Activated CD4-positive, alpha-beta T cell treated with anti-CD3 and anti-CD28 coated beads for 4 hours (primary cell): ENCODE measurements at regions not wholly inside any gene's neighbourhood (a gene's known extent, or its start where the extent isn't known, plus 50 kb on each side); places are given as distances from the start of the nearest gene placed in this dataset.
A peak's percentile ranks its signal among the peaks of the same experiment; 100 is the strongest.
"Not testable (repeated sequence)": the region's sequence is repeated elsewhere in the genome, so short reads cannot be mapped to it uniquely, and the experiment has no call there.

Experiments used
- DNase-seq, 2 donors: peaks; one replicate each; pipeline ENCODE4 v3.0.0-alpha.2; 2020

GRCh38 chr14:35174342-35174741 is 52.0 kb downstream of the PRORP start:
- DNase-seq: no peak

GRCh38 chr14:35180179-35180578 is 57.8 kb downstream of the PRORP start:
- DNase-seq: no peak

GRCh38 chr14:35184891-35185290 is 62.5 kb downstream of the PRORP start:
- DNase-seq: not testable (repeated sequence)

- DNase-seq: no peak
Observed at GRCh38 chr14:35189422-35189821, 67.1 kb downstream of the PRORP start.

- no peak for DNase-seq
Observed at GRCh38 chr14:35193161-35193560, 70.8 kb downstream of the PRORP start.

- DNase-seq: not testable (repeated sequence)
Observed at GRCh38 chr14:35194183-35194582, 71.8 kb downstream of the PRORP start.

GRCh38 chr14:35196571-35196970 is 74.2 kb downstream of the PRORP start:
- peak in 1 of 2 donors; percentile 10 for DNase-seq

GRCh38 chr14:35197015-35197414 is 74.7 kb downstream of the PRORP start:
- peak in 1 of 2 donors; percentile 5 for DNase-seq

- peak in 1 of 2 donors; percentile 3 for DNase-seq
Observed at GRCh38 chr14:35201066-35201465, 78.7 kb downstream of the PRORP start.

GRCh38 chr14:35202195-35202594 is 79.8 kb downstream of the PRORP start:
- no peak for DNase-seq

GRCh38 chr14:35205737-35206136 is 83.4 kb downstream of the PRORP start:
- no peak for DNase-seq

GRCh38 chr14:35211067-35211466 is 81.1 kb upstream of the PSMA6 start:
- DNase-seq: no peak

GRCh38 chr14:35212471-35213142 is 79.6 kb upstream of the PSMA6 start:
- DNase-seq: no peak

- DNase-seq: no peak
Observed at GRCh38 chr14:35213143-35213788, 78.9 kb upstream of the PSMA6 start.

GRCh38 chr14:35213869-35214387 is 78.3 kb upstream of the PSMA6 start:
- no peak for DNase-seq

GRCh38 chr14:35214402-35214801 is 77.8 kb upstream of the PSMA6 start:
- DNase-seq: not testable (repeated sequence)

- DNase-seq: no peak
Observed at GRCh38 chr14:35215110-35215813, 76.9 kb upstream of the PSMA6 start.

GRCh38 chr14:35218176-35218575 is 74.0 kb upstream of the PSMA6 start:
- not testable (repeated sequence) for DNase-seq

GRCh38 chr14:35218963-35219362 is 73.2 kb upstream of the PSMA6 start:
- DNase-seq: no peak

- no peak for DNase-seq
Observed at GRCh38 chr14:35220027-35220676, 72.0 kb upstream of the PSMA6 start.

- DNase-seq: no peak
Observed at GRCh38 chr14:35220920-35221319, 71.3 kb upstream of the PSMA6 start.

- no peak for DNase-seq
Observed at GRCh38 chr14:35221462-35221861, 70.7 kb upstream of the PSMA6 start.

- DNase-seq: no peak
Observed at GRCh38 chr14:35222324-35222723, 69.9 kb upstream of the PSMA6 start.
